OCI-LY7 (cell line): ENCODE measurements at regions not wholly inside any gene's neighbourhood (a gene's known extent, or its start where the extent isn't known, plus 50 kb on each side); places are given as distances from the start of the nearest gene placed in this dataset.

Experiments used
- BruUV-seq: library from RNA; stranded (reverse); fragments of 400-500 nt; replicated peaks from 2 replicates; lab custom pipeline; 2021; lab: Mats Ljungman, UMichigan
- CTCF ChIA-PET: fragments of 300-600 bp; sonication (Branson Sonifier 250); formaldehyde crosslinking; loops from one replicate; lab custom pipeline; 2022; ENCODE audit warnings: antibody characterized with exemption; ENCODE audit not compliant: unreplicated experiment; lab: Charles Lee
- POLR2A ChIA-PET: fragments of 300-600 bp; sonication (Branson Sonifier 250); formaldehyde crosslinking; loops from one replicate; lab custom pipeline; 2022; ENCODE audit warnings: antibody characterized with exemption; lab: Charles Lee
- DNase-seq: peaks from one replicate; pipeline ENCODE4 v3.0.0-alpha.2; 2015; ENCODE audit warnings: low spot score
- H2AFZ ChIP-seq: fragments of 200-600 bp; sonication (generic), shearing (Covaris generic); 2 replicates; pipeline ENCODE4 v1.6.1; 2014; ENCODE audit warnings: mild to moderate bottlenecking, antibody characterized with exemption, low read length, moderate library complexity
- H3K27ac ChIP-seq: fragments of 200-600 bp; sonication (generic); 2 replicates; pipeline ENCODE4 v1.5.1; 2014; ENCODE audit warnings: mixed run types, low read depth, mild to moderate bottlenecking, moderate library complexity, low read length, inconsistent platforms; ENCODE audit not compliant: poor library complexity, severe bottlenecking
- H3K36me3 ChIP-seq: fragments of 200-600 bp; sonication (generic); 2 replicates; pipeline ENCODE4 v1.6.1; 2014; ENCODE audit warnings: mild to moderate bottlenecking, antibody characterized with exemption, low read length, moderate library complexity, mixed read lengths; ENCODE audit not compliant: insufficient read depth
- H3K4me1 ChIP-seq: fragments of 200-600 bp; sonication (generic); 2 replicates; pipeline ENCODE4 v1.5.1; 2014; ENCODE audit warnings: mild to moderate bottlenecking, low read length; ENCODE audit not compliant: insufficient read depth, poor library complexity, severe bottlenecking
- H3K4me2 ChIP-seq: fragments of 200-600 bp; sonication (generic); 2 replicates; pipeline ENCODE4 v1.6.1; 2014; ENCODE audit warnings: mild to moderate bottlenecking, low read length
- H3K4me3 ChIP-seq: fragments of 200-600 bp; sonication (generic); 2 replicates; pipeline ENCODE4 v1.5.1; 2014; ENCODE audit warnings: mild to moderate bottlenecking, low read depth, low read length; ENCODE audit not compliant: poor library complexity, severe bottlenecking
- H3K79me2 ChIP-seq: fragments of 200-600 bp; sonication (generic); 2 replicates; pipeline ENCODE4 v1.6.1; 2016; ENCODE audit warnings: low read depth, mild to moderate bottlenecking, low read length, moderate library complexity, mixed read lengths; ENCODE audit not compliant: insufficient read depth
- H3K9me2 ChIP-seq: fragments of 200-600 bp; sonication (generic); 2 replicates; pipeline ENCODE4 v1.6.1; 2016; ENCODE audit warnings: mild to moderate bottlenecking, low read length, mixed read lengths; ENCODE audit not compliant: insufficient read depth
- H3K9me3 ChIP-seq: fragments of 200-600 bp; sonication (generic); 2 replicates; pipeline ENCODE4 v1.6.1; 2014; ENCODE audit warnings: mild to moderate bottlenecking, mixed run types, low read length, mixed read lengths
- H4K20me1 ChIP-seq: fragments of 200-600 bp; sonication (generic); 2 replicates; pipeline ENCODE4 v1.6.1; 2014; ENCODE audit warnings: mild to moderate bottlenecking, antibody characterized with exemption, low read length, moderate library complexity, mixed read lengths; ENCODE audit not compliant: insufficient read depth
- CTCF ChIP-seq: fragments of 200-600 bp; sonication (generic); conservative IDR thresholded peaks from 2 replicates; pipeline ENCODE4 v1.5.1; 2014; ENCODE audit warnings: mild to moderate bottlenecking, antibody characterized with exemption, low read length, moderate library complexity, mixed read lengths
- EZH2phosphoT487 ChIP-seq: fragments of 200-600 bp; sonication (generic); IDR thresholded peaks from 2 replicates; pipeline ENCODE4 v1.6.1; 2018; ENCODE audit warnings: low read depth, borderline replicate concordance, mild to moderate bottlenecking, mixed run types, antibody characterized with exemption, low read length, moderate library complexity, mixed read lengths
- intact Hi-C: fragments of 100-400 bp; cut with micrococcal nuclease; formaldehyde crosslinking; loops from one replicate; pipeline ENCODE4 v1.10.0; 2022; ENCODE audit not compliant: unreplicated experiment

GRCh38 chr1:9476790-9477463 is 62.3 kb upstream of the SLC25A33 start:
- no peaks in the 10 kb centered on the region for H3K9me2 ChIP-seq
- POLR2A ChIA-PET, result interaction anchor here (0.7 kb wide), 1 partner anchor 1328 kb away, joined by 3 read pairs; no protein-coding TSS in a partner anchor
- intact Hi-C loops, result no loop called here
- H3K27ac ChIP-seq, result no peak overlapping the region
- H3K79me2 ChIP-seq, result no peaks in the 10 kb centered on the region
- no peak overlapping the region for H3K4me3 ChIP-seq
- no peak overlapping the region for H2AFZ ChIP-seq
- CTCF ChIA-PET, result no interaction called here
- H3K9me3 ChIP-seq, result no peaks in the 10 kb centered on the region
- H3K36me3 ChIP-seq, result no peaks in the 10 kb centered on the region
- no peak overlapping the region for H3K4me2 ChIP-seq
- H4K20me1 ChIP-seq, result no peaks in the 10 kb centered on the region
- TF ChIP-seq CTCF, result no peak
- no peaks in the 10 kb centered on the region for H3K4me1 ChIP-seq
- no peak for DNase-seq
- no TSS peak for BruUV-seq

- Histone ChIP-seq H2AFZ (no peak overlapping the region), H4K20me1 (no peaks in the 10 kb centered on the region), H3K9me2 (no peaks in the 10 kb centered on the region), H3K27ac (no peak overlapping the region), H3K9me3 (no peaks in the 10 kb centered on the region), H3K4me2 (no peak overlapping the region), H3K79me2 (no peaks in the 10 kb centered on the region), H3K4me3 (no peak overlapping the region), H3K4me1 (no peaks in the 10 kb centered on the region), H3K36me3 (no peaks in the 10 kb centered on the region)
- BruUV-seq, result no TSS peak
- DNase-seq, result no peak
- CTCF ChIA-PET, result no interaction called here
- intact Hi-C loops, result no loop called here
- POLR2A ChIA-PET, result no interaction called here
- TF ChIP-seq CTCF (no peak), EZH2phosphoT487 (no peak)
Observed at GRCh38 chr1:9477535-9477934, 61.7 kb upstream of the SLC25A33 start.

GRCh38 chr1:9478021-9478420 is 61.2 kb upstream of the SLC25A33 start:
- no peak overlapping the region for H3K27ac ChIP-seq
- ChIA-PET POLR2A (no interaction called here), CTCF (no interaction called here)
- intact Hi-C loops, result no loop called here
- no peaks in the 10 kb centered on the region for H3K9me2 ChIP-seq
- TF ChIP-seq CTCF (no peak), EZH2phosphoT487 (no peak)
- H3K4me2 ChIP-seq, result no peak overlapping the region
- H3K4me1 ChIP-seq, result no peaks in the 10 kb centered on the region
- H3K9me3 ChIP-seq, result no peaks in the 10 kb centered on the region
- no TSS peak for BruUV-seq
- H3K4me3 ChIP-seq, result no peak overlapping the region
- no peak for DNase-seq
- no peaks in the 10 kb centered on the region for H3K36me3 ChIP-seq
- H3K79me2 ChIP-seq, result no peaks in the 10 kb centered on the region
- no peak overlapping the region for H2AFZ ChIP-seq
- no peaks in the 10 kb centered on the region for H4K20me1 ChIP-seq
